HG03354 (cell line): ENCODE measurements at regions not wholly inside any gene's neighbourhood (a gene's known extent, or its start where the extent isn't known, plus 50 kb on each side); places are given as distances from the start of the nearest gene placed in this dataset.
"Not testable (repeated sequence)": the region's sequence is repeated elsewhere in the genome, so short reads cannot be mapped to it uniquely, and the experiment has no call there.

ENCODE experiments used
- ATAC-seq: cut with Tn5 transposase; IDR thresholded peaks from one replicate; pipeline ENCODE4 v1.9.1; 2021; ENCODE audit warnings: mild to moderate bottlenecking; ENCODE audit not compliant: unreplicated experiment, poor library complexity, severe bottlenecking

DNA sequence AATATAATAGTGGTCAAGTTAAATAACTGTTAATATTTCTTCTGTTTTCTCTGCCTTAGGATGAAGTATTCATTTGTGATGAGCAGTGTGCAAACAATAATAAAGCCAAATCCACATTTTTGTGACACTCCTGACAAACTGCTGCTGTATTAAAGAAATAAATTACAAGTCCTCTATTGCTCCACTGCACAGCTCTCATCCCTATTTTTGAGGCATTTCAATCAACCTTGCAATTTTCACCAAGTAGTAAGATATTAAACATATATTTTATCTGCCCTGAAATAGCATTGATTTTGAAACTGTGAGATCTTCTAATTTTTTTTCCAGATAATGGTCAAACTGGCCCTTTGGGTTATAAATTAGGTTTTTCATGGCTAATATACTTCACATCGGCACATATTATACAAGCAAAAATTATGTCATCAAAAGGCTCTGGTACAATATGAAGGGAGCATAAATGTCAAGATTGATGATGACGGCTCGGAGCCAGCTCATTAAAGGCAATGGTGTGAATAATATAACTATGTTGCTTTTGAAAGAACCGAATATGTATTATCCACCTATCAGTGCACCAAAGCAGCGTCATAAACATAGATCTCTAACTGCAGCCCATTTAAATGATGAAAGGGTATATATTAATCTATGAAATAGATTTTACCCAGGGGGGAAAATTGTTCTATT is 764.9 kb downstream of the DNAH5 start:
- ATAC-seq = no peak

DNA sequence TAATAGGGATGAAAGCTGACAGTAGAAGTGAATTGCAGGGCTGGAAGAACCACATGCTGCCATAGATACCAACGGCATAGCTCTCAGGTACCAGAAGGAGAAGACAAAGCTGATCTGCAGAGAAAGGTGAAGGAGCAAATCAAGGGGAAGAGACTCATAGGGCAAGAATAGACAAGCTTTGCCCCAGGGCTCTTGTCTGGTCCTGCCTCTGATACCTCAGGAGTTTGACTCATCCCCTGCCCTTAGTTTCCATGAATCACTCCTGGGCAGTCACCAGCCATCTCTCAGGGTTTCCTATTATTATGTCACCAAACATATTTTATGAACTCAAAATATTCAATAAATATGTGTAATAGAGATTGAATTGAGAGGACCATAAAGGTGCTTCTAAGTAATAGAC is 800.9 kb downstream of the DNAH5 start:
- ATAC-seq = no peak

GRCh38 chr5:13143214-13143613 is 801.3 kb downstream of the DNAH5 start:
- no peak for ATAC-seq

DNA sequence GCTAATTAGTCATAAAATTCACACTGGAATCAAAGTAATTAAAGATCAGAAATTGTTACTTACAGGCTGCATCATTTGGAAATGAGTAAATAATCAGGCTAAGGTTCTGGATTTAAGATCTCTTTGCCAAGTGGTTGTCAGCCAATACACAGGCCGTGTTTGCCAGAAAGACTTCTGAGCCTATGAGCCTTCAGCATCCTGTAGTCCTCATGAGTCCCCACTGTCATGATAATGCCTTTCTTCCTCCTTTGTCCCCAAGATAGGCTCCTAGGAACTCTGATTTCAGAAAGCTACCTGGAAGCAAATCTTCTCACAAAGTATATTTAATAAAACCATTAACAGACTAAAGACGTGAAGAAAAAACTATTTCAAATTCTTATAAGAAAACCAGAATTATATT is 810.5 kb downstream of the DNAH5 start:
- ATAC-seq = no peak

- ATAC-seq = no peak
Measured at GRCh38 chr5:13115476-13115875, 829.0 kb downstream of the DNAH5 start.

- ATAC-seq = no peak
Measured at GRCh38 chr5:13108265-13108664, 836.2 kb downstream of the DNAH5 start.

GRCh38 chr5:13107537-13107936 is 837.0 kb downstream of the DNAH5 start:
- ATAC-seq = no peak

DNA sequence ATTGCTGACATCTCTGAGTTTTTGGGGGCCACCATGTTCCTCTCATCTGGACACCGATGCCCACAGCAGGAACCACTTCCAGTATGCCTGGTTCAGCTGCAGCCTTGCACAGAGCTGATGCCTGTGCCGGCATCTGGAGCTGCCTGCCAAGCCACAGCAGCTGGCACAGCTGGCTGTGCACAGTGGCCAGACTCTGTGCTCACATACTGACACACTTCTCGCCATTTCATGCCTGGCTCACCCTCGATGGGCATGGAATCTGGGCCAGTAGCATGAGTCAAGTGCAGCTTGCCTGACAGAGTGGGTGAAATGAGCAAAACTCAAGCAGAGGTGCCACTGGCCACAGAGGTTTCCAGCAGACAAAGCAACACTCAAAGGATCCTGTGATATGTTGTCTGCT is 863.4 kb downstream of the DNAH5 start:
- ATAC-seq = no peak

GRCh38 chr5:13072936-13073335 is 871.6 kb downstream of the DNAH5 start:
- not testable (repeated sequence) for ATAC-seq

GRCh38 chr5:13063088-13063487 is 881.4 kb downstream of the DNAH5 start:
- ATAC-seq = no peak

DNA sequence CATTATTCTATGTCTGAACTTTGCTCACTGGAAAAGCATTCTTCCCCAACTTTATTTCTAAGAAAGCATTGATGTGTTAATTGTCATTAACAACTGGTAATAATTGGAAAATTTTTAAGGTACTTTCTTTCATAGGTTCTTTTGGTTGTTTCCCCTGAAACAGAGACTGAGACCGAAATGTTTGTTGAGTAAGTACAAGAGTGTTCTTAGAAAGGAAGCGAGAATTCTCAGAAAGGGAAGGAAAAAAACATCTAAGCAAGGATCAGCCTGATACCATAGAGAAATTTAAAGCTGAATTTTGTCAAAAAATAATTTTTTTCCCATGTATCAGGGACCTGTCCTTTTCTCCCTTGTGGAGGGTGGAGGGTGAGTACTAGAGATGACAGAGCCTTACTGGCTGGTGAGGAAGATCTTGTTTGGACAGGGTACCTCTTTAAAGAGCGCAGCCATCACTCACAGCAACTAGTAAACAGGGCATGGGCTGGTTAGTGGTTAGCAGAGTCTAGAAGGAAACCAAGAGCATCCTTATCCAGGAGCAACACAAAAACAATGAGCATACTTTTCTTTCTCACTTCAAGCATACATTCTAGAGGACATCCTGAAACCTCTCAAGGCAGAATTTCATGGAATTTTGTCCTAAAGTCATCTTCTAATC is 898.5 kb downstream of the DNAH5 start:
- no peak for ATAC-seq

GRCh38 chr5:13034061-13034460 is 910.4 kb downstream of the DNAH5 start:
- no peak for ATAC-seq

GRCh38 chr5:13029211-13029610 is 915.3 kb downstream of the DNAH5 start:
- no peak for ATAC-seq

GRCh38 chr5:13027874-13028273 is 916.6 kb downstream of the DNAH5 start:
- no peak for ATAC-seq

DNA sequence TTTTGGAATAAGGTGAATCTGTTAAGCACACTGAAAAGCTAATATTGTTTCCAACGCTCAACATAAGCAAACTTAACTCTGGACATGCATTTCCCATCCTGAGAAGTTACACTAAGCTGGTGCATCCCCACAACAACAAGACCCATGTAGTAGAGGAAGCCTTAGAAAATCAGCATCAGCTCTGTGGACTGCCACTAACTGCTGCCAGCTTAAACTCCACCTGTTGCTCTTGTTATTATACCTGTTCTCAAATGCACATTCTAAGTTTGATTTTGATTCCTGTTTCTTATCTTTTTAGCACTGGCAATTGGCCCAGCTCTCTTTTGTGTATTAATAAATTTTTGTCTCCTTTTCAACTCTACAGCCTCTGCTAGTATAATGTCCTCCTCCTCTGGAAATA is 924.8 kb downstream of the DNAH5 start:
- no peak for ATAC-seq

DNA sequence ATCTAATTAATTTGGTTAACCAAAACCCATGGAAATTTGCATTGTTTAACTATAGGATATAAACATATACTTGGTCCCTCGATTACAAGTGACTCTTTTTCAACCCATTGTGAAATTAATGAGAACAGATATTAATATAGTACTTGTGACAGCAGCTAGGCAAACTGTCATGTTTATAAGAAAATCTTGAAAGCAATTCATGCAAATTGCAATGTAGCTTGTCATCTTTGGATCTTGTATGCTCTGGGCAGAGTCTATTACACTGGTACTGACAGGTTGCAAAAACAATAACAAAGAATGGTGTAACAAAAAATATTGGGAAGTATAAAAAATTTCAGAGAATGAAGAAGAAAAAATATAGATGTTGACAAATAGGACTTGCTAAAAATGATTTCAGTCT is 941.0 kb downstream of the DNAH5 start:
- no peak for ATAC-seq

GRCh38 chr5:12999667-13000066 is 944.8 kb downstream of the DNAH5 start:
- ATAC-seq = no peak

- ATAC-seq = no peak
Measured at GRCh38 chr5:12985142-12985541, 959.3 kb downstream of the DNAH5 start.

GRCh38 chr5:12974856-12975255 is 969.6 kb downstream of the DNAH5 start:
- no peak for ATAC-seq

GRCh38 chr5:12965804-12966203 is 978.7 kb downstream of the DNAH5 start:
- ATAC-seq = no peak

DNA sequence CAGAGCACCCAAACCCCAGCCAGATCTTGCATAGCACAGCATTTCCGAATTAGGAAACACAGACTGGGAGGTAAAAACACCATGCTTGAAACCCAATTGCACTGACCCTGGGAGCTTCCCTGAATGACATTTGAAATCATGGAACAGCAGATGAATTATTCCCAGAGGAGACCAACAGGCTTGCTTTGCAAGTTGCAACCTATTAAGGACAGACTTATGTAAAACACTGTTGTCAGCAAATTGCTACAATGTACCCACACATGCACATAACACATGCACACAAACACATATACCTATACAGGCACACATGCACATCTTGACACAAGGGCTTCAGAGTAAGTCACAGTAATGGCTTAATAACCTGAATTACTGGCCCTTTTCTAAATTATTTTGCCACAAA is 984.8 kb downstream of the DNAH5 start:
- ATAC-seq = no peak

DNA sequence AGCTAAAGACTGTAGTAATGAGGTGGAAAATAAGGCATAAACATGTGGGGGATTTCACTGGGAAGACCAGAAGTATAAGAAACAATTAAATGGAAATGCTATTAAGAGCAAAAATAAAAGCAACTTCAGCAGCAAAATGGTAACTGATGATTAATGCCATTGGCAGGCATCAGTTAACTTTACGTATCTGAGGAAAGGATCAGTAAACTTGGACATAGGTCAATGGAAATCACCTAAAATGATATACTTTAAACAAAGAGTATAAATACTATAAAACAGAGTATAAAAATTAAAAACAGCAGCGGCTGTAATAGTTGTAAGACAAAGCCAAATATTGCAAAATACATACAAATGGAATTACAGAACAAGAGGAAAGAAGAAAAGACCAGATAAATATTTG is 992.1 kb downstream of the DNAH5 start:
- no peak for ATAC-seq
